Activated T-cell treated with anti-CD3 and anti-CD28 coated beads, Interleukin-2, amount 50 U/mL, for 1 hour (primary cell): ENCODE measurements at regions not wholly inside any gene's neighbourhood (a gene's known extent, or its start where the extent isn't known, plus 50 kb on each side); places are given as distances from the start of the nearest gene placed in this dataset.
"Not testable (repeated sequence)": the region's sequence is repeated elsewhere in the genome, so short reads cannot be mapped to it uniquely, and the experiment has no call there.

Experiments used
- DNase-seq: peaks from one replicate; pipeline ENCODE4 v3.0.0-alpha.2; 2020

GRCh38 chr12:8396225-8397071 lies 59.3 kb upstream of the CLEC6A start:
- DNase-seq, result peak; percentile 80

DNA sequence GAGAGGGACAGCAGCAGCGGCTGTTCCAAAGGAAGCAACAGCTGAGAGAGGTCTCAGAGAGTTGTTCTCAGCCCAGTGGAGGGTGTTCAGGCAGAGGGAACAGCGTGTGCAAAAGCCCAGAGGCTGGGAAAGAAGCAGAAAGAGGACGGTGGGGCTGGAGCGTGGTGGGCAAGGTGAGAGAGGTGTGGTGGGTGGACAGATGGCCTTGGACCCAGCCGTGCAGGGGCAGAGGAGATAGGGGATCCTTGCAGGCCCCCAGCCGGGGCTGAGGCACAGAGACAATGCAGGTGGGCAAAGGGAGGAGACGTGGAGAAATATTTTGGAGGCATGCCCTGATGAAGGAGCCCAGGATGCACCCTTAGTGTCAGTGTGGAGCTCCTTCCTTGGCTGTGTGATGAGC lies 58.4 kb upstream of the CLEC6A start:
- not testable (repeated sequence) for DNase-seq

DNA sequence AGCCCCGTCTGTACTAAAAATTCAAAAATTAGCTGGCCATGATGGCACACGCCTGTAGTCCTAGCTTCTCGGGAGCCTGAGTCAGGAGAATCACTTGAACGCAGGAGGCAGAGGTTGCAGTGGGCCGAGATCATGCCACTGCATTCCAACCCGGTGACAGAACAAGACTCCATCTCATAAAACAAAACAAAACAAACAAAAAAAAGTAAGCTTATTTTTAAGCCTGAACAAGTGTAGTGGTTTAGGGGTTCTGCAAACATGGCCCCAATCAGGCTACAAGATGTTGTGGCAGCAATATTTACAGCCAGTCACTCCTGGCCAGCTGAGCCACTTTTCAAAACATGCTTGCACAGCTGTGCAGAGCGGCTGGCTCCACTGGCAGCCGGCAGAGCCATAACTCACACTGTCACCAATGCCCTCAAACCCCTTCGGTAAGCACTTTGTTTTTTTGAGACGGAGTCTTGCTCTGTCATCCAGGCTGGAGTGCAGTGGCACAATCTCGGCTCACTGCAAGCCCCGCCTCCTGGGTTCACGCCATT lies 56.2 kb upstream of the CLEC6A start:
- DNase-seq, result not testable (repeated sequence)

DNA sequence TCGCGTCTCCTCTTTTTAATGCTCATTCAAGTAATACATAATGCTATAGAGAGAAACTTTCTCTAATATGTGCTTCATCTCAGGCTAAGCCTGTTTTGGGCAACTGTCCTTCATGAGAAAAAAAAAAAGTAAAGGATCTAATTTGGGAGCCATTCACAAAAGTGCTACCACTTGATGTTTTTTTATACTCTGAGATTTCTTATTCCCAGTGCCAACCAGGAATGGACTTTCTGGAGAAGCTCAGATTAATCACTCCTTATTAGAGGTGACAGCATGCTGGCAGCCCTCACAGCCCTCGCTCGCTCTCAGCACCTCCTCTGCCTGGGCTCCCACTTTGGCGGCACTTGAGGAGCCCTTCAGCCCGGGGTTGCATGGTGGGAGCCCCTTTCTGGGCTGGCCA lies 51.9 kb upstream of the CLEC6A start:
- not testable (repeated sequence) for DNase-seq

- DNase-seq, result not testable (repeated sequence)
These were observed 51.4 kb upstream of the CLEC6A start for GRCh38 chr12:8404341-8404740.
